ENCODE measurements at regions not wholly inside any gene's neighbourhood (a gene's known extent, or its start where the extent isn't known, plus 50 kb on each side); places are given as distances from the start of the nearest gene placed in this dataset.

DNA sequence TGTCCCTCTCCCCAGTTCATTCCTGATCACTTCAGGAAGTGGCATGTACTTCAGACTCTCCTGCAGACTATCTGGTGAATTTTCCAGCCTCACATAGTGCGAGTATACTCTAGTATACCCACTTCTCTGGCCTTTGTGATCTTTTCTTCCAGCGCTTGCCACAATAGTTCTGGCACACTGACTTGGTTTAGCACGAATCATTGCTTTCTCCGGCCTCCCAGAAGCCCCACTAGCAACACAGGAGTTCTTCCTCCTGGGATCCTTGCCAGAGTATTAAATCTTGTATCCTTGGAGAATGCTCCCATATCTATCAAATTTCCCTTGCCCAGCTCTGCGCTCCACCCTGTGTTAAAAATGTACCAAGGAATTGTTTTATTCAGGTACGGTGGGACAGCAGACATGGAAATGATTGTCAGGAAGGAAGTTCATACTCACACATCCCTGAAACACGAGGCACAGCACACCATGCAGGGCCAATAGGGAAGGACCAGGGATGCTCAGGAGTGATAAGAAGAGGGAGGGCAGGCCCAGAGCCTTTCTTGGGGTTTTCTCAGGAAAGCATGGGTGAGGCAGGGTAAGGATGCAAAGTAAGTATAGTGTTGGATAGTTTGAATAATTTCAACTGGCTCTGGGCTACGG, 136.7 kb downstream of the ADSS2 start:
- H3K27ac ChIP-seq, result no peak overlapping the region
- DNase-seq, result no peak
- no peak overlapping the region for H3K4me3 ChIP-seq
- WGBS, 3 donors, result 46 to 67% (median 59%) methylated on average over 8 of the region's 8 CpGs
- TF ChIP-seq EP300 (IDR thresholded peaks at IDR 0.05), result no peak
- TF ChIP-seq, protein P1, sequence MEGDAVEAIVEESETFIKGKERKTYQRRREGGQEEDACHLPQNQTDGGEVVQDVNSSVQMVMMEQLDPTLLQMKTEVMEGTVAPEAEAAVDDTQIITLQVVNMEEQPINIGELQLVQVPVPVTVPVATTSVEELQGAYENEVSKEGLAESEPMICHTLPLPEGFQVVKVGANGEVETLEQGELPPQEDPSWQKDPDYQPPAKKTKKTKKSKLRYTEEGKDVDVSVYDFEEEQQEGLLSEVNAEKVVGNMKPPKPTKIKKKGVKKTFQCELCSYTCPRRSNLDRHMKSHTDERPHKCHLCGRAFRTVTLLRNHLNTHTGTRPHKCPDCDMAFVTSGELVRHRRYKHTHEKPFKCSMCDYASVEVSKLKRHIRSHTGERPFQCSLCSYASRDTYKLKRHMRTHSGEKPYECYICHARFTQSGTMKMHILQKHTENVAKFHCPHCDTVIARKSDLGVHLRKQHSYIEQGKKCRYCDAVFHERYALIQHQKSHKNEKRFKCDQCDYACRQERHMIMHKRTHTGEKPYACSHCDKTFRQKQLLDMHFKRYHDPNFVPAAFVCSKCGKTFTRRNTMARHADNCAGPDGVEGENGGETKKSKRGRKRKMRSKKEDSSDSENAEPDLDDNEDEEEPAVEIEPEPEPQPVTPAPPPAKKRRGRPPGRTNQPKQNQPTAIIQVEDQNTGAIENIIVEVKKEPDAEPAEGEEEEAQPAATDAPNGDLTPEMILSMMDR (IDR thresholded peaks at IDR 0.05), result no peak
- TF ChIP-seq POLR2A (IDR thresholded peaks at IDR 0.05), result no peak
- H3K27me3 ChIP-seq, result no peaks in the 10 kb centered on the region
- no peaks in the 10 kb centered on the region for H3K4me1 ChIP-seq (ENCODE audit: insufficient read depth)
- no peaks in the 10 kb centered on the region for H3K9me3 ChIP-seq
- H3K36me3 ChIP-seq, result no peaks in the 10 kb centered on the region
- intact Hi-C loops (cut with DNase I), result no loop called here

DNA sequence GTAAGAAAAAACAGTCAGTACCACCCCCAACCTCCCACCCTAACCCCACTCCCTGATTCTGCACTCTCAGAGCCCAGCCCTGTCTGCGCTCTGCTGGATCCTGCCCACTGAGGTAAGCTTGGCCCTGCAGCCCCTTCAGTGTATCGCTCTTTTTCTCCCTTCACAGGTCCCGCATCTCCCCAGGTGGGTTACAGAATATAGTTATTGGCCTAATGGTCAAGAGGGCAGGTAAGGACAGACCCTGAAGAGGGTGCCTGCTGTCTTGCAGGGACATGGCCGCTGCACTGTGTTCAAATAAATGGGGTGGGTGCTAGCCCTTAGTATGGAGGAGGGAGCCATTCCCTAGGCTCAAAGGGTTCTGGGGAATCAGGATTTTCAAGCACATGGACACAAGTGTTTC, 135.7 kb downstream of the ADSS2 start:
- 95 to 100% (median 99%) methylated on average over 4 of the region's 4 CpGs for WGBS, 3 donors
- Histone ChIP-seq H3K4me3 (no peak overlapping the region), H3K9me3 (no peaks in the 10 kb centered on the region), H3K27ac (no peak overlapping the region), H3K27me3 (no peaks in the 10 kb centered on the region), H3K36me3 (no peaks in the 10 kb centered on the region), H3K4me1 (ENCODE audit: insufficient read depth) (no peaks in the 10 kb centered on the region)
- TF ChIP-seq POLR2A (IDR thresholded peaks at IDR 0.05) (no peak), EP300 (IDR thresholded peaks at IDR 0.05) (no peak)
- TF ChIP-seq, protein P1 (IDR thresholded peaks at IDR 0.05), result no peak
- intact Hi-C loops (cut with DNase I), result no loop called here
- no peak for DNase-seq

DNA sequence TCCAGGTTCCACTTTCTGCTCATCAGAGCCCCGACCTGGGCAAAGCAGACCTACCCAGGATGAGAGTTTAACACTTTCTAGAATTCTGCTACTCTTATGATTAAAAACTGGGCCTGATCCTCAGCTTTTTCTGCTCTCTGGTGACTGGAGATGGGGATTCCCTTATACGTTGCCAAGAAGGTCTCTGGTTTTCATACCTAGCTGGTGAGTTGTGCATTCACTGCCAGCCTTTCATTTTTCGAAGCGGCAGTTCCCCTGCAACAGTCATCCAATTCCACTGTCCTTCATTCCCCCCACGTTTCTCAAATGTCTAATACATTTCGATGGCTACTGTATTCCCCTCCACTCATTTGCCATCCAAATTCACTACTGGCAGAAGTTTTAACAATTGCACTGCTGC, 135.3 kb downstream of the ADSS2 start:
- no peaks in the 10 kb centered on the region for H3K4me1 ChIP-seq (ENCODE audit: insufficient read depth)
- intact Hi-C loops (cut with DNase I), result no loop called here
- H3K27me3 ChIP-seq, result no peaks in the 10 kb centered on the region
- H3K36me3 ChIP-seq, result no peaks in the 10 kb centered on the region
- WGBS, 3 donors, result 85 to 92% (median 91%) methylated on average over 6 of the region's 6 CpGs
- no peaks in the 10 kb centered on the region for H3K9me3 ChIP-seq
- no peak overlapping the region for H3K4me3 ChIP-seq
- TF ChIP-seq, protein P1 (IDR thresholded peaks at IDR 0.05), result no peak
- TF ChIP-seq EP300 (IDR thresholded peaks at IDR 0.05), result no peak
- TF ChIP-seq POLR2A (IDR thresholded peaks at IDR 0.05), result no peak
- DNase-seq, result no peak
- no peak overlapping the region for H3K27ac ChIP-seq

DNA sequence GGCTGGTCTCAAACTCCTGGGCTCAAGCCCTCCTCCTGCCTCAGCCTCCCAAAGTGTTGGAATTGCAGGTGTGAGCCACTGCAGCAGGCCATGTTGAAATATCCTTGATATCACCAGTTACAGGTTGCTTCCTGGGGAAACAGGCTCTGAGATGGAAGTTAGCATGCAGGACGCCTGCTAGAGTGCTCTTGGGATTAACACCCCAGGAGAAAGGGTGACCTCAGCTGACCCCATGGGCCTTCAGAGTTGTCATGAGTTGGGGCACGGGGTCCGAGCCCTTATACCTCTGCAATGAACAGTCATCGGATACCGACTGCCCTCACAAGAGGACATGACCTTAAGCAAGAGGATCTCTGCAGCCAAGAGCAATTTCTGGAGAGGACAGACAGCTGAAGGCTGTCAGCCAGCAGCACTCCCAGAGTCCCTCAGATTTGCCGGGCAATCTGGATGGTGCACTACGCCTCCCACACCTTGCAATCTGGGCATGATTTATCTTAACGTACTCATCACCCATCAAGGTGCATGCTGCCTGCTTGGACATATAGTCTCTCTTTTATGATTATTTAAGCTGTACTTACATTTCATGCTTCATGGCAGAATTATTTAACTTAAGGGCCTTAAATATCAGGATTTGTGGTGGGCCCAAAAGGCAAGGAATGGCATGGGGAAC, 134.6 kb downstream of the ADSS2 start:
- intact Hi-C loops (cut with DNase I), result no loop called here
- Histone ChIP-seq H3K4me1 (ENCODE audit: insufficient read depth) (peaks cover under 1% of the 10 kb centered on the region), H3K4me3 (no peak overlapping the region), H3K9me3 (no peaks in the 10 kb centered on the region), H3K27me3 (no peaks in the 10 kb centered on the region), H3K36me3 (no peaks in the 10 kb centered on the region), H3K27ac (no peak overlapping the region)
- DNase-seq, result no peak
- 55 to 64% (median 57%) methylated on average over 8 of the region's 8 CpGs for WGBS, 3 donors
- TF ChIP-seq EP300 (IDR thresholded peaks at IDR 0.05), result no peak
- no peak for TF ChIP-seq POLR2A (IDR thresholded peaks at IDR 0.05)
- TF ChIP-seq, protein P1 (IDR thresholded peaks at IDR 0.05), result no peak

Measured in ovary (tissue), 7 donors.